Caco-2 (cell line): ENCODE measurements at regions not wholly inside any gene's neighbourhood (a gene's known extent, or its start where the extent isn't known, plus 50 kb on each side); places are given as distances from the start of the nearest gene placed in this dataset.

ENCODE experiments used
- BruUV-seq: library from RNA; stranded (reverse); fragments of 400-500 nt; replicated peaks from 2 replicates; lab custom pipeline; 2021; lab: Mats Ljungman, UMichigan
- CTCF ChIA-PET: fragments of 300-600 bp; sonication (Branson Sonifier 250); formaldehyde crosslinking; loops from one replicate; lab custom pipeline; 2022; ENCODE audit warnings: antibody characterized with exemption; lab: Charles Lee
- POLR2A ChIA-PET: fragments of 300-600 bp; sonication (Branson Sonifier 250); formaldehyde crosslinking; loops from one replicate; lab custom pipeline; 2022; ENCODE audit warnings: antibody characterized with exemption; lab: Charles Lee
- DNase-seq, 2 experiments: peaks; one replicate each; pipeline versions ENCODE4 v3.0.0 to v3.0.0-alpha.2; 2020 to 2022
- H3K27me3 ChIP-seq: replicated peaks from 2 replicates; pipeline ENCODE4 v1.6.0; 2011; ENCODE audit warnings: low read length; ENCODE audit not compliant: control insufficient read depth, insufficient read depth
- H3K36me3 ChIP-seq: 2 replicates; pipeline ENCODE4 v1.5.1; 2011; ENCODE audit warnings: low read length; ENCODE audit not compliant: control insufficient read depth, insufficient read depth
- H3K4me1 ChIP-seq: fragments of 250-450 bp; sonication (Bioruptor Pico); 2 replicates; pipeline ENCODE4 v1.5.1; 2020; ENCODE audit warnings: mild to moderate bottlenecking
- H3K4me3 ChIP-seq: 2 replicates; pipeline ENCODE4 v1.5.1; 2011; ENCODE audit warnings: low read depth, mild to moderate bottlenecking, control low read depth, low read length
- H3K9me3 ChIP-seq: fragments of 250-450 bp; sonication (Bioruptor Pico); 2 replicates; pipeline ENCODE4 v1.5.1; 2020; ENCODE audit warnings: mild to moderate bottlenecking, moderate library complexity
- H3K27ac Mint-ChIP-seq: one replicate; pipeline ENCODE4 v1.8.0; 2022; ENCODE audit warnings: mixed read lengths; ENCODE audit not compliant: unreplicated experiment
- H3K27me3 Mint-ChIP-seq: one replicate; pipeline ENCODE4 v1.8.0; 2022; ENCODE audit warnings: mixed read lengths; ENCODE audit not compliant: insufficient read depth, unreplicated experiment
- H3K36me3 Mint-ChIP-seq: one replicate; pipeline ENCODE4 v1.8.0; 2022; ENCODE audit warnings: mild to moderate bottlenecking, mixed read lengths; ENCODE audit not compliant: insufficient read depth, unreplicated experiment
- H3K4me1 Mint-ChIP-seq: one replicate; pipeline ENCODE4 v1.8.0; 2022; ENCODE audit warnings: low read depth, mixed read lengths; ENCODE audit not compliant: unreplicated experiment
- H3K4me3 Mint-ChIP-seq: one replicate; pipeline ENCODE4 v1.8.0; 2022; ENCODE audit warnings: mild to moderate bottlenecking, moderate library complexity, mixed read lengths; ENCODE audit not compliant: unreplicated experiment
- H3K9me3 Mint-ChIP-seq: one replicate; pipeline ENCODE4 v1.8.0; 2022; ENCODE audit warnings: mixed read lengths; ENCODE audit not compliant: unreplicated experiment
- intact Hi-C: fragments of 100-400 bp; cut with micrococcal nuclease; formaldehyde crosslinking; loops from one replicate; pipeline ENCODE4 v1.10.0; 2022; ENCODE audit not compliant: unreplicated experiment
- TF ChIP-seq, protein P1 (sequence below), 2 experiments: fragments of 200-600 bp in 1 of 2; IDR thresholded peaks; 1 replicate in 1 of 2; 2 replicates in 1 of 2; pipeline versions ENCODE4 v1.5.1 to v1.8.0; 2011 to 2022; ENCODE audit warnings: antibody characterized with exemption in 1 of 2, control low read depth in 1 of 2, inconsistent platforms in 1 of 2, low read depth in 1 of 2, low read length in 1 of 2, mild to moderate bottlenecking in 1 of 2, moderate library complexity in 1 of 2; ENCODE audit not compliant: insufficient read depth in 1 of 2, severe bottlenecking in 1 of 2, unreplicated experiment in 1 of 2

DNA sequence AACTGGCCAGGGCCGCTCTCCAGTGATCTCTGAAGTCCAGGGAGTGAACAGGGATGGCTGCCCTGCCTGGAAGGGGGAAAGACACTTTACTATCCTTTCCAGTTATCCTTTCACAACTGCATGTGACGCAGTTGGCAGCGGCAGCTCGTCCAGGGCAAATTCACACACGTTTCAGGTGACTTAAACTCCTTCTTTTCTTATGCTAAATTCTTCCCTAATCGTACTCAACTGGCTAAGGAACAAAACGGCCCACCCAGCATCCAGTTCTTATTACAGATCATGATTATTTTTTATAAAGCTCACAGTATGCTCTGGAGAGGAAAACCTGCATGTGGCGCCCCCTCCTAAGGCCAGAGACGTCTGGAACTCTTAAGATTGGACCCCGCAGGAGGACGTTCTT, 767.1 kb downstream of the UQCRFS1 start:
- intact Hi-C loops: no loop called here
- ChIA-PET POLR2A (no interaction called here), CTCF (no interaction called here)
- no peaks in the 10 kb centered on the region for H3K4me1 Mint-ChIP-seq
- H3K27me3 Mint-ChIP-seq: no peaks in the 10 kb centered on the region
- TF ChIP-seq, protein P1, sequence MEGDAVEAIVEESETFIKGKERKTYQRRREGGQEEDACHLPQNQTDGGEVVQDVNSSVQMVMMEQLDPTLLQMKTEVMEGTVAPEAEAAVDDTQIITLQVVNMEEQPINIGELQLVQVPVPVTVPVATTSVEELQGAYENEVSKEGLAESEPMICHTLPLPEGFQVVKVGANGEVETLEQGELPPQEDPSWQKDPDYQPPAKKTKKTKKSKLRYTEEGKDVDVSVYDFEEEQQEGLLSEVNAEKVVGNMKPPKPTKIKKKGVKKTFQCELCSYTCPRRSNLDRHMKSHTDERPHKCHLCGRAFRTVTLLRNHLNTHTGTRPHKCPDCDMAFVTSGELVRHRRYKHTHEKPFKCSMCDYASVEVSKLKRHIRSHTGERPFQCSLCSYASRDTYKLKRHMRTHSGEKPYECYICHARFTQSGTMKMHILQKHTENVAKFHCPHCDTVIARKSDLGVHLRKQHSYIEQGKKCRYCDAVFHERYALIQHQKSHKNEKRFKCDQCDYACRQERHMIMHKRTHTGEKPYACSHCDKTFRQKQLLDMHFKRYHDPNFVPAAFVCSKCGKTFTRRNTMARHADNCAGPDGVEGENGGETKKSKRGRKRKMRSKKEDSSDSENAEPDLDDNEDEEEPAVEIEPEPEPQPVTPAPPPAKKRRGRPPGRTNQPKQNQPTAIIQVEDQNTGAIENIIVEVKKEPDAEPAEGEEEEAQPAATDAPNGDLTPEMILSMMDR (IDR thresholded peaks at IDR 0.05; ENCODE audit: insufficient read depth in 1 of 2, low read depth in 1 of 2, low read length in 1 of 2, severe bottlenecking in 1 of 2, unreplicated experiment in 1 of 2): no peak
- Histone ChIP-seq H3K4me3 (no peak overlapping the region), H3K9me3 (no peaks in the 10 kb centered on the region), H3K36me3 (no peaks in the 10 kb centered on the region), H3K27me3 (no peaks in the 10 kb centered on the region), H3K4me1 (no peaks in the 10 kb centered on the region)
- no peak for DNase-seq
- no peaks in the 10 kb centered on the region for H3K9me3 Mint-ChIP-seq
- no peak overlapping the region for H3K4me3 Mint-ChIP-seq
- BruUV-seq: no TSS peak
- H3K27ac Mint-ChIP-seq: no peak overlapping the region
- H3K36me3 Mint-ChIP-seq: no peaks in the 10 kb centered on the region

DNA sequence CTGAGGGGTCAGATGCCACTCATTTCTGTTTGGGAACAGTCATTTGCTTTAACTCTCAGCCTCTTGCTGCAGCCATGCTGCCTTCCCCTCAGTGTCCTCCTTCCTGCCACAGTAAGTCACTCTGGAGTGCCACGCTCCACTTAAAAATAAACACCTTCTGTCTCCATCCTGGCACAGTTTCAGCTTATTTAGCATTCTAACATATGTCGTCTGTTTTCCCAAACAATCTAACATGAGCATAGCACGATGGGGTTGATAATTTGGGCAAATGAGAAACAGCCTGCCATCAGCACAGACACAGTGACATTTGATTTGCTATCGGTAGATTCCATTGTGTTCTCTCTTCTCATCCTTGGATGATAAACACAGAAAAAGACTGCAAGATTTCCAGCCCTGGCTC, 768.6 kb downstream of the UQCRFS1 start:
- intact Hi-C loops: no loop called here
- Mint-ChIP-seq H3K27ac (no peak overlapping the region), H3K9me3 (no peaks in the 10 kb centered on the region), H3K4me1 (no peaks in the 10 kb centered on the region), H3K36me3 (no peaks in the 10 kb centered on the region), H3K4me3 (no peak overlapping the region), H3K27me3 (no peaks in the 10 kb centered on the region)
- ChIA-PET CTCF (no interaction called here), POLR2A (no interaction called here)
- no peak for DNase-seq
- no peaks in the 10 kb centered on the region for H3K27me3 ChIP-seq
- H3K9me3 ChIP-seq: no peaks in the 10 kb centered on the region
- no peak overlapping the region for H3K4me3 ChIP-seq
- TF ChIP-seq, protein P1 (IDR thresholded peaks at IDR 0.05; ENCODE audit: insufficient read depth in 1 of 2, low read depth in 1 of 2, low read length in 1 of 2, severe bottlenecking in 1 of 2, unreplicated experiment in 1 of 2): no peak
- no peaks in the 10 kb centered on the region for H3K36me3 ChIP-seq
- BruUV-seq: no TSS peak
- H3K4me1 ChIP-seq: no peaks in the 10 kb centered on the region

DNA sequence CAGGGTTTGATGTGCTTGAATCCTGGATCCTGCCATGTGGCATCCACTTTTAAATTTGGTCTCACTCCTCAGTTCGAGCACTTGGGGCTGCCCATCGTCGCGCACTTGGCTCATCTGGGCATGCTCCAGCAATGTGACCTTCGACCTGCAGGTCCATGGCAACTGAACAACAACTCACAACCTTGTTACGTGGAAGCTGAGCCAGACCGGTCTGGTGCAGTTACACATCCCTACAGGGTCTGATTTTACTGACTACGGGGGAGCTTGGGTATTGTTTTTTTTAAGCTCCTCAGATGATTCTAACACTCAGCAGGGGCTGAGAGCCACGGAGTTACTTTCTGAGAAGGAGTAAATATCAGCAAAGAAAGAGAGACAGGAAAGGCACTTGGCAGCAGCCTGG, 769.6 kb downstream of the UQCRFS1 start:
- CTCF ChIA-PET: no interaction called here
- intact Hi-C loops: no loop called here
- Histone ChIP-seq H3K9me3 (no peaks in the 10 kb centered on the region), H3K4me1 (no peaks in the 10 kb centered on the region), H3K27me3 (no peaks in the 10 kb centered on the region), H3K4me3 (no peak overlapping the region), H3K36me3 (no peaks in the 10 kb centered on the region)
- Mint-ChIP-seq H3K9me3 (no peaks in the 10 kb centered on the region), H3K4me3 (no peak overlapping the region), H3K4me1 (no peaks in the 10 kb centered on the region), H3K27ac (no peak overlapping the region), H3K27me3 (no peaks in the 10 kb centered on the region), H3K36me3 (no peaks in the 10 kb centered on the region)
- BruUV-seq: no TSS peak
- no peak for DNase-seq
- POLR2A ChIA-PET: no interaction called here
- TF ChIP-seq, protein P1 (IDR thresholded peaks at IDR 0.05; ENCODE audit: insufficient read depth in 1 of 2, low read depth in 1 of 2, low read length in 1 of 2, severe bottlenecking in 1 of 2, unreplicated experiment in 1 of 2): no peak
